HepG2 (cell line): ENCODE measurements at regions not wholly inside any gene's neighbourhood (a gene's known extent, or its start where the extent isn't known, plus 50 kb on each side); places are given as distances from the start of the nearest gene placed in this dataset.

Experiments used
- CTCF ChIP-seq: sonication (generic); formaldehyde crosslinking; IDR thresholded peaks from 2 replicates; pipeline ENCODE4 v1.5.0; 2020; ENCODE audit warnings: mild to moderate bottlenecking, missing genetic modification reagents, moderate library complexity
- HOMEZ ChIP-seq: IDR thresholded peaks from 2 replicates; pipeline ENCODE4 v1.6.1; 2016; ENCODE audit warnings: low read depth
- MYNN ChIP-seq: sonication (generic); formaldehyde crosslinking; IDR thresholded peaks from 2 replicates; pipeline ENCODE4 v1.4.0; 2020; ENCODE audit warnings: mild to moderate bottlenecking, low read depth, missing genetic modification reagents
- POGZ ChIP-seq: sonication (generic); formaldehyde crosslinking; IDR thresholded peaks from 2 replicates; pipeline ENCODE4 v1.4.0; 2020; ENCODE audit warnings: mild to moderate bottlenecking, missing genetic modification reagents
- RAD21 ChIP-seq: fragments of 450-650 bp; formaldehyde crosslinking; IDR thresholded peaks from 2 replicates; pipeline ENCODE4 v1.5.0; 2020; ENCODE audit warnings: mild to moderate bottlenecking
- SP1 ChIP-seq, 2 experiments: fragments of 450-650 bp in 1 of 2; sonication (generic) in 1 of 2; formaldehyde crosslinking in 1 of 2; IDR thresholded peaks; 2 replicates each; pipeline versions ENCODE4 v1.4.0 to v1.6.1; 2016 to 2020; ENCODE audit warnings: missing genetic modification reagents in 1 of 2
- ZNF260 ChIP-seq: sonication (generic); formaldehyde crosslinking; IDR thresholded peaks from 2 replicates; pipeline ENCODE4 v1.4.0; 2020; ENCODE audit warnings: missing genetic modification reagents, low read depth, mild to moderate bottlenecking, borderline replicate concordance
- ZNF3 ChIP-seq: IDR thresholded peaks from 2 replicates; pipeline ENCODE4 v1.7.0; 2017; ENCODE audit warnings: inconsistent platforms
- ZNF773 ChIP-seq: sonication (generic); formaldehyde crosslinking; IDR thresholded peaks from 2 replicates; pipeline ENCODE4 v1.4.0; 2020; ENCODE audit warnings: missing genetic modification reagents, borderline replicate concordance

GRCh38 chr10:88221010-88221973 lies 357.9 kb downstream of the PTEN start:
- no peak for TF ChIP-seq HOMEZ (CRISPR knock-in tag)
- TF ChIP-seq CTCF (CRISPR knock-in tag), result no peak
- TF ChIP-seq ZNF3 (CRISPR knock-in tag), result no peak
- no peak for TF ChIP-seq RAD21 (CRISPR knock-in tag)
- no peak for TF ChIP-seq MYNN (CRISPR knock-in tag)
- no peak for TF ChIP-seq SP1 (IDR thresholded peaks at IDR 0.05)
- no peak for TF ChIP-seq SP1 (CRISPR knock-in tag; IDR thresholded peaks at IDR 0.05)
- no peak for TF ChIP-seq POGZ
- no peak for TF ChIP-seq ZNF260 (CRISPR knock-in tag)
- TF ChIP-seq ZNF773 (CRISPR knock-in tag), result no peak
